ENCODE measurements at regions not wholly inside any gene's neighbourhood (a gene's known extent, or its start where the extent isn't known, plus 50 kb on each side); places are given as distances from the start of the nearest gene placed in this dataset.
"Not testable (repeated sequence)": the region's sequence is repeated elsewhere in the genome, so short reads cannot be mapped to it uniquely, and the experiment has no call there.

DNA sequence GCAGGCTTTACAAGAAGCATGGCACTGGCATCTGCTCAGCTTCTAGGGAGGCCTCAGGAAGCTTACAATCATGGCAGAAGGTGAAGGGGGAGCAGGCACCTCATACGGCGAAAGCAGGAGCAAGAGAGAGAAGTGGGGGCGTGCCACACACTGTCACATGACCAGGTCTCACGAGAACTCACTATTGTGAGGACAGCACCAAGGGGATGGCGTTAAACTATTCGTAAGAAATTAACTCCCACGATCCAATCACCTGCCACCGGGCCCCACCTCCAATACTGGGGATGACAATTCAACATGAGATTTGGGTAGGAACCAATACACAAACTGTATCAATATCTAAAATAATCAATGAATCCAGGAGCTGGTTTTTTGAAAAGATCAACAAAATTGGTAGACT lies 156.0 kb upstream of the DPP10 start:
- no peak overlapping the region for H3K27ac Mint-ChIP-seq
- no peaks in the 10 kb centered on the region for H3K27me3 Mint-ChIP-seq (ENCODE audit: low read depth)
- TF ChIP-seq, protein P1, sequence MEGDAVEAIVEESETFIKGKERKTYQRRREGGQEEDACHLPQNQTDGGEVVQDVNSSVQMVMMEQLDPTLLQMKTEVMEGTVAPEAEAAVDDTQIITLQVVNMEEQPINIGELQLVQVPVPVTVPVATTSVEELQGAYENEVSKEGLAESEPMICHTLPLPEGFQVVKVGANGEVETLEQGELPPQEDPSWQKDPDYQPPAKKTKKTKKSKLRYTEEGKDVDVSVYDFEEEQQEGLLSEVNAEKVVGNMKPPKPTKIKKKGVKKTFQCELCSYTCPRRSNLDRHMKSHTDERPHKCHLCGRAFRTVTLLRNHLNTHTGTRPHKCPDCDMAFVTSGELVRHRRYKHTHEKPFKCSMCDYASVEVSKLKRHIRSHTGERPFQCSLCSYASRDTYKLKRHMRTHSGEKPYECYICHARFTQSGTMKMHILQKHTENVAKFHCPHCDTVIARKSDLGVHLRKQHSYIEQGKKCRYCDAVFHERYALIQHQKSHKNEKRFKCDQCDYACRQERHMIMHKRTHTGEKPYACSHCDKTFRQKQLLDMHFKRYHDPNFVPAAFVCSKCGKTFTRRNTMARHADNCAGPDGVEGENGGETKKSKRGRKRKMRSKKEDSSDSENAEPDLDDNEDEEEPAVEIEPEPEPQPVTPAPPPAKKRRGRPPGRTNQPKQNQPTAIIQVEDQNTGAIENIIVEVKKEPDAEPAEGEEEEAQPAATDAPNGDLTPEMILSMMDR (IDR thresholded peaks at IDR 0.05; ENCODE audit: unreplicated experiment), result no peak
- no peaks in the 10 kb centered on the region for H3K36me3 Mint-ChIP-seq
- H3K4me1 Mint-ChIP-seq, result no peaks in the 10 kb centered on the region
- peaks cover 26% of the 10 kb centered on the region for H3K9me3 Mint-ChIP-seq
- no peak overlapping the region for H3K4me3 Mint-ChIP-seq
- DNase-seq (ENCODE audit: low spot score in 2 of 2, unreplicated experiment in 2 of 2), result no peak

DNA sequence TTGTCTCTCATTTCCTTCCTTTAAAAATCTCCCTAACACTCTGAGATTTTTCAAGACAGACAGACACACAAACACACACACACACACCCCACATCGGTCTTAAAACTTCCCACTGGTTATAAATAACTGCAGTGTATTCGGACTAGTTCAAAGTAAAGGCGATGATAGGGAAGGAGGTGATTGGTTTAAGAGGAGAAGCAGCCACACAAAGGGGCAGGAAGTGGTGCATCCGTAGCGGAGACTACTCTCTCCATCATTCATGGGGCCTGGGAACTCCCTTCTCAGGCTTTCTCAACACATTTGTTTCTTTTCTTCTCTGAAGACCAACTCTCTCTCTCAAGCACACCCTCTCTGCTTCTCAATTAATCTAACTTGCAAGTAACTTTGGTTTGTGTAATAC lies 149.1 kb upstream of the DPP10 start:
- TF ChIP-seq, protein P1 (IDR thresholded peaks at IDR 0.05; ENCODE audit: unreplicated experiment), result no peak
- no peaks in the 10 kb centered on the region for H3K4me1 Mint-ChIP-seq
- no peaks in the 10 kb centered on the region for H3K36me3 Mint-ChIP-seq
- H3K4me3 Mint-ChIP-seq, result no peak overlapping the region
- no peak overlapping the region for H3K27ac Mint-ChIP-seq
- no peaks in the 10 kb centered on the region for H3K9me3 Mint-ChIP-seq
- H3K27me3 Mint-ChIP-seq (ENCODE audit: low read depth), result peaks cover 4% of the 10 kb centered on the region
- DNase-seq (ENCODE audit: low spot score in 2 of 2, unreplicated experiment in 2 of 2), result no peak

DNA sequence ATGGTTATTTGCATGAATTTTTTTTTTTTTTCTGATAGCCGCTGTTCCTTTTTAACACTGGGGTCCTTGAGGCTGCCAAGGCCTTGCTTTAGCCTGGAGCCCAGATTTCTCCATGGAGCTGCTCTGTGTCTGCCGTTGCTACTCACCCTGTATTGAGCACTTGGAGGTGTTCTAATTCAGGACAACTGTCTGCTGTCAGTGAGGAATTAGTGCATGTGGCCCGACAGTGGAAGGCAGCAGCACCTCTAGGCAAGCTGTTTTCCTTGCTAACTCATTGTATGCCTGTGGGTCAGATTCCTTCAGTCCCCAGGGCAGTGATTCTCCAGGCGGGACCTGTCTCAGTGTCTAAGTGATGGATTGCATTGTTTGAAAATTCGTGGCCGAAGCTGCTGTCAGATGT lies 147.7 kb upstream of the DPP10 start:
- Mint-ChIP-seq H3K27me3 (ENCODE audit: low read depth) (peaks cover 5% of the 10 kb centered on the region), H3K9me3 (no peaks in the 10 kb centered on the region), H3K36me3 (no peaks in the 10 kb centered on the region), H3K27ac (no peak overlapping the region), H3K4me1 (no peaks in the 10 kb centered on the region), H3K4me3 (no peak overlapping the region)
- TF ChIP-seq, protein P1 (IDR thresholded peaks at IDR 0.05; ENCODE audit: unreplicated experiment), result no peak
- DNase-seq (ENCODE audit: low spot score in 2 of 2, unreplicated experiment in 2 of 2), result no peak

DNA sequence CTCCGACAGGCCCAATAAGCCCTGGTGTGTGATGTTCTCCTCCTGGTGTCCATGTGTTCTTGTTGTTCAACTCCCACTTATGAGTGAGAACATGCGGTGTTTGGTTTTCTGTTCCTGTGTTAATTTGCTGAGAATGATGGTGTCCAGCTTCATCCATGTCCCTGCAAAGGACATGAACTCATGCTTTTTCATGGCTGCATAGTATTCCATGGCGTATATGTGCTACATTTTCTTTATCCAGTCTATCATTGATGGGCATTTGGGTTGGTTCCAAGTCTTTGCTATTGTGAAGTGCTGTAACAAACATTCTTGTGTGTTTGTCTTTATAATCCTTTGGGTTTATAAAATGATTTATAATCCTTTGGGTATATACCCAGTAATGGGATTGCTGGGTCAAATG lies 142.1 kb upstream of the DPP10 start:
- not testable (repeated sequence) for H3K4me1 Mint-ChIP-seq; H3K27me3 Mint-ChIP-seq (ENCODE audit: low read depth); DNase-seq (ENCODE audit: low spot score in 2 of 2, unreplicated experiment in 2 of 2); H3K36me3 Mint-ChIP-seq; H3K4me3 Mint-ChIP-seq; H3K27ac Mint-ChIP-seq
- H3K9me3 Mint-ChIP-seq, result peaks cover 15% of the 10 kb centered on the region

DNA sequence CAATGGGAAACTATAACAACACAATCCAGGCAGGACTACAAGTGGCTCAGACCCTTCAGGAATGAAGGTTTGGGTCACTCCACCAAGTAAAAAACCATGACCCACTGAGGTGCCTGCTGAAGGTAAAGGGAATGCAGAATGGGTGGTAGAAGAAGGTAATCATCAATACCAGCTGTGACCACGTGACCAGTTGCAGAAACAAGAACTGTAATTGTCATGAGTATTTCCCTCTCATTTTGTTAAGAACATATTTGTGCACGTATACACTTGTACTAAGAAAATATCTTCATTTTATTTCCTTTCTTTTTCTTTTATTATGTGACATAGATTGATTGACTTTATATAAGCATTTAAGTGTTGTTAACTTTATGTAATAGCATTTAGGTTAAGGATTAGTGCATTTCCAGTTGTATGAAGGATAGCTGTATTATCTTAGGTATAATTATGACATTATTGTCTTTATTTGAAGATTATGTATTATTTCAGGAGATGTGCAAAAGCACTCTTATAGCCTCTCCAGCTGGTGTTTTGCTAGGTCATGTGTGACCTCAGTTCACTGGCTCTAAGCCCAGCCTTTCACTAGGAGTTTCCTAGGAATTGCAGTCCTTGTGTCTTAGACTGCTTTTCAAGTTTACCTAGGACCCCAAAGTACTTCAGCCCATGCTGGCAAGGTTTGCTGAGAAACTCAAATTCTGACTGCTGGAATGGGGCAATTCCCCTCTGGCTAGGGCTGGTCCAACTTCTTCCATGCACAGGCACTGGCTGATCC lies 125.7 kb upstream of the DPP10 start:
- no peaks in the 10 kb centered on the region for H3K4me1 Mint-ChIP-seq
- TF ChIP-seq, protein P1 (IDR thresholded peaks at IDR 0.05; ENCODE audit: unreplicated experiment), result no peak
- no peak overlapping the region for H3K27ac Mint-ChIP-seq
- DNase-seq (ENCODE audit: low spot score in 2 of 2, unreplicated experiment in 2 of 2), result no peak
- H3K27me3 Mint-ChIP-seq (ENCODE audit: low read depth), result peaks cover 2% of the 10 kb centered on the region
- H3K9me3 Mint-ChIP-seq, result peaks cover 3% of the 10 kb centered on the region
- H3K4me3 Mint-ChIP-seq, result no peak overlapping the region
- H3K36me3 Mint-ChIP-seq, result no peaks in the 10 kb centered on the region

DNA sequence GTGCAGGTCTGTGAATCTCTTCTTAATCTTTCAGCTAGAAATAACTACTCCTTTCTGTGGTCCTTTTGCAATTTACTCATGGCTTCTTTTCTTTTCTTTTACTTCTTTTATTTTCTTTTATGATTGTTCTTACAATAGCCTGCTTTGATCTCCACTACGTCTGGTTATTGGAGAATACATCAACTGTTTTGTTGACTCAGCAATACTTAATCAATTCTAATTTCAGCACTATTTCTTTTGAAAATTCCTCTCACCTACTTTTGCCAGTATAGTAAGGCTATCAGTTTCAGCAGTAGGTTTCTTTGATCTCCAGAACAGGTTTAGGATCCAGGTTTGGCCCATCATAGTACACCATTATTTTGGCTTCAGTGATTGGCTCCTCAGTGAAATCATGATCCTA lies 111.8 kb upstream of the DPP10 start:
- Mint-ChIP-seq H3K27ac (no peak overlapping the region), H3K4me3 (no peak overlapping the region), H3K4me1 (no peaks in the 10 kb centered on the region), H3K27me3 (ENCODE audit: low read depth) (peaks cover 2% of the 10 kb centered on the region), H3K9me3 (peaks cover 4% of the 10 kb centered on the region), H3K36me3 (no peaks in the 10 kb centered on the region)
- TF ChIP-seq, protein P1 (IDR thresholded peaks at IDR 0.05; ENCODE audit: unreplicated experiment), result no peak
- no peak for DNase-seq (ENCODE audit: low spot score in 2 of 2, unreplicated experiment in 2 of 2)

All from mesothelial cell of epicardium (in vitro differentiated cells).